ENCODE measurements at regions not wholly inside any gene's neighbourhood (a gene's known extent, or its start where the extent isn't known, plus 50 kb on each side); places are given as distances from the start of the nearest gene placed in this dataset.

GRCh38 chr5:108660291-108660690, 87.4 kb upstream of the FER start:
- no peak for TF ChIP-seq CTCF (IDR thresholded peaks at IDR 0.05; ENCODE audit: low read depth, low read length)
- no peak overlapping the region for H3K4me3 ChIP-seq (ENCODE audit: low read depth, low read length)

- H3K4me3 ChIP-seq (ENCODE audit: low read depth, low read length): no peak overlapping the region
- no peak for TF ChIP-seq CTCF (IDR thresholded peaks at IDR 0.05; ENCODE audit: low read depth, low read length)
These were observed 88.2 kb upstream of the FER start for GRCh38 chr5:108659531-108659930.

- TF ChIP-seq CTCF (IDR thresholded peaks at IDR 0.05; ENCODE audit: low read depth, low read length): no peak
These were observed 91.8 kb upstream of the FER start for GRCh38 chr5:108655750-108656450.

GRCh38 chr5:108654051-108654450, 93.6 kb upstream of the FER start:
- no peak overlapping the region for H3K4me3 ChIP-seq (ENCODE audit: low read depth, low read length)
- TF ChIP-seq CTCF (IDR thresholded peaks at IDR 0.05; ENCODE audit: low read depth, low read length): no peak

More at GRCh38 chr5:108655750-108656450, 91.8 kb upstream of the FER start:
- H3K4me3 ChIP-seq (ENCODE audit: low read depth, low read length): no peak overlapping the region

- no peak overlapping the region for H3K4me3 ChIP-seq (ENCODE audit: low read depth, low read length)
- TF ChIP-seq CTCF (IDR thresholded peaks at IDR 0.05; ENCODE audit: low read depth, low read length): no peak
These were observed 94.5 kb upstream of the FER start for GRCh38 chr5:108653201-108653600.

GRCh38 chr5:108650997-108651396, 96.7 kb upstream of the FER start:
- TF ChIP-seq CTCF (IDR thresholded peaks at IDR 0.05; ENCODE audit: low read depth, low read length): no peak
- H3K4me3 ChIP-seq (ENCODE audit: low read depth, low read length): no peak overlapping the region

GRCh38 chr5:108649646-108650045, 98.1 kb upstream of the FER start:
- no peak for TF ChIP-seq CTCF (IDR thresholded peaks at IDR 0.05; ENCODE audit: low read depth, low read length)
- H3K4me3 ChIP-seq (ENCODE audit: low read depth, low read length): no peak overlapping the region
